ENCODE measurements at regions not wholly inside any gene's neighbourhood (a gene's known extent, or its start where the extent isn't known, plus 50 kb on each side); places are given as distances from the start of the nearest gene placed in this dataset.
A peak's percentile ranks its signal among the peaks of the same experiment; 100 is the strongest.

GRCh38 chr9:8262625-8263622 lies 463.3 kb upstream of the DMAC1 start (continued):
- peak; percentile 37 to 38; a peak in 3 of 4 replicates for TF ChIP-seq RAD21 (IDR thresholded peaks at IDR 0.05 in 1 of 2, conservative IDR thresholded peaks at IDR 0.05 in 1 of 2; ENCODE audit: low read depth in 2 of 2, low read length in 2 of 2)
- no peak for TF ChIP-seq TAF7 (optimal IDR thresholded peaks at IDR 0.05; ENCODE audit: borderline replicate concordance, low read depth, low read length)
- no peak for TF ChIP-seq KDM5A (IDR thresholded peaks at IDR 0.05; ENCODE audit: low read length)
- TF ChIP-seq, protein P1, sequence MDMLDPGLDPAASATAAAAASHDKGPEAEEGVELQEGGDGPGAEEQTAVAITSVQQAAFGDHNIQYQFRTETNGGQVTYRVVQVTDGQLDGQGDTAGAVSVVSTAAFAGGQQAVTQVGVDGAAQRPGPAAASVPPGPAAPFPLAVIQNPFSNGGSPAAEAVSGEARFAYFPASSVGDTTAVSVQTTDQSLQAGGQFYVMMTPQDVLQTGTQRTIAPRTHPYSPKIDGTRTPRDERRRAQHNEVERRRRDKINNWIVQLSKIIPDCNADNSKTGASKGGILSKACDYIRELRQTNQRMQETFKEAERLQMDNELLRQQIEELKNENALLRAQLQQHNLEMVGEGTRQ (IDR thresholded peaks at IDR 0.05; ENCODE audit: low read length) = no peak
